ENCODE measurements at regions not wholly inside any gene's neighbourhood (a gene's known extent, or its start where the extent isn't known, plus 50 kb on each side); places are given as distances from the start of the nearest gene placed in this dataset.
A peak's percentile ranks its signal among the peaks of the same experiment; 100 is the strongest.

- DNase-seq: no peak
Observed at GRCh38 chr7:156474241-156474743, 166.3 kb upstream of the RNF32 start.

- peak; percentile 50 for DNase-seq
Observed at GRCh38 chr7:156473476-156474240, 166.9 kb upstream of the RNF32 start.

GRCh38 chr7:156472267-156472666, 168.3 kb upstream of the RNF32 start:
- no peak for DNase-seq

GRCh38 chr7:156470399-156471320, 169.9 kb upstream of the RNF32 start:
- no peak for DNase-seq

DNA sequence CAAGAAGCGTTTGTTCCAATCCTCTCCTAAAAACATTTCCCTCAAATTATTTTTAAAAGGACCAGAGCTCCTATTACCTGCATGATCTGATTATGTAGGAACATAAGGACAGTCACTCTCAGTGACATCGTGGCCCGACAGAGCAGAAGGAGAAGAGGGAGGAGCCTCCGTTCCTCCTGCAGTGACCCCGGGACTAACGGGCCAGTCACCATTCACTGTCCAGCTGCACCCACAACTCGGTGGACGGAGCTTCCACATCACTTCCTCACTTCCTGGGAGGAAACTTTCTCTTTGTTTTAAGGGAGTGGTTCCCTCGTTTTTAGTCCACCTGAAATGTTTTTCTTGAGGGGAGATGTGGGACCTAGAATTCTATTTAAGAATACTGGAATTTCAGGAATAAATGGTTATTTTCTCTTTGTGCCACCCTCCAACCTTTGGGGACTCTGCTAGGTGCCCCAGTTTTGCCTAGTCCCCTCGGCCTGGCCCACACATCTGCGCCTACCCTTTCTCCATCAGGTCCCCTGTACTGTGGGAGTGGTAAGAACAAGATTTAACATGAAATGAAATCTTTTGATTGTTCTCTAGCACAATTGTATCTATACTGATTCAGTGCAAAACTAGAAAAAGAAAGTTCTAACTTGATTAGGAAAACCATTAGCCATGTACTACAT, 173.5 kb upstream of the RNF32 start:
- no peak for DNase-seq

GRCh38 chr7:156466272-156466671, 174.3 kb upstream of the RNF32 start:
- DNase-seq: no peak

DNA sequence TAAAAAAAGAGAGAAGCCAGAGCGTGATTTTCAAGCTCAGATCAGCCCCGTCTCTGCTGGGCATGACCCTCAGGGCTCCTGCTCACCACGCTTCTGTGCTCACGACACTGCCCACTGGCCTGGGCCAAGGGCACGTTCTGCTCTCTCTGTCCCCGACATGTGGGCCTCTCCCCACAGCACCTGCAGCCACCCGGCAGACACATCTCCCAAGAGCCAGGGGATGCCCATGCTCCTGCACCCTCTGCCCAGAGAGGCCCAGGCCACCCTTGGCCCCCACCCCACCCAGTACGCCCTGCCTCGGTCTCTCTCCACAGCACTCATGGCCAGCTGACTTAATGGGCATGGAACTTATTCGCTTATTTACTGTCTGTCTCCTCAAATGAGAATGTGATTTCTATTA, 175.4 kb upstream of the RNF32 start:
- no peak for DNase-seq

GRCh38 chr7:156464339-156464738, 176.2 kb upstream of the RNF32 start:
- DNase-seq: no peak

DNA sequence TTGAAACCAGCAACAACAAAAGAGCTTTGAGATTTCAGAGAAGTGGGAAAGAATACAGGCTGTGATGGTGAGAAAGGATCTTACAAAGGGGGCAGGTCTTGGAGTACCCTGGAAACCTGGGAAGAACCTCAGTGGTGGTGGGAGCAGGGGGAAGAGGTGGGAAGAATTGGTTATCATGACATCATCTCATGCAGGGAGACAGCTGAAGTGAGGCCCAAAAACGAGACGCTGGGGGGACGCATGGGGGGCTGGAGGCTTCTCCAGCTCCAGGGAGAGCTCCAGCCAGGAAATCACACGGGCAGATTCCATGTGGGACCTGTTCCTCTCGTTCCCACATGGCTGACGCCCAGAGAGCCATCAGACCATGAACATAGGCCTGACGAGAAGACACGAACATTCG, 177.3 kb upstream of the RNF32 start:
- no peak for DNase-seq

GRCh38 chr7:156461881-156462665, 178.5 kb upstream of the RNF32 start:
- no peak for DNase-seq

GRCh38 chr7:156460858-156461627, 179.5 kb upstream of the RNF32 start:
- DNase-seq: no peak

GRCh38 chr7:156459582-156459981, 181.0 kb upstream of the RNF32 start:
- DNase-seq: no peak

DNA sequence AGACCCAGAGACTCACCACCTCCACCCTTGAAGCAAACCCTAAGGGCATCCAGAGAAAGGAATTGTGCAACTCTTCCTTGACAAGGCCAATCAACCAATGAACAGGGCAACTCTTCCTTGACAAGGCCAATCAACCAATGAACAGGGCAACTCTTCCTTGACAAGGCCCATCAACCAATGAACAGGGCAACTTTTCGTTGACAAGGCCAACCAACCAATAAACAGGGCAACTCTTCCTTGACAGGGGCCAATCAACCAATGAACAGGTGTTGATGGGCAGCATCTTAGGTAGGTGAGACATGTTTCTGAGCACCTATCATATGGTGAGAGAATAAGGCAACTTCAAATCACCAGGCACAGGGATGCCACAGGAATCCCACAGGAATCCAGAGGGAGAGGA, 181.5 kb upstream of the RNF32 start:
- DNase-seq: no peak

GRCh38 chr7:156458011-156458410, 182.6 kb upstream of the RNF32 start:
- no peak for DNase-seq

DNA sequence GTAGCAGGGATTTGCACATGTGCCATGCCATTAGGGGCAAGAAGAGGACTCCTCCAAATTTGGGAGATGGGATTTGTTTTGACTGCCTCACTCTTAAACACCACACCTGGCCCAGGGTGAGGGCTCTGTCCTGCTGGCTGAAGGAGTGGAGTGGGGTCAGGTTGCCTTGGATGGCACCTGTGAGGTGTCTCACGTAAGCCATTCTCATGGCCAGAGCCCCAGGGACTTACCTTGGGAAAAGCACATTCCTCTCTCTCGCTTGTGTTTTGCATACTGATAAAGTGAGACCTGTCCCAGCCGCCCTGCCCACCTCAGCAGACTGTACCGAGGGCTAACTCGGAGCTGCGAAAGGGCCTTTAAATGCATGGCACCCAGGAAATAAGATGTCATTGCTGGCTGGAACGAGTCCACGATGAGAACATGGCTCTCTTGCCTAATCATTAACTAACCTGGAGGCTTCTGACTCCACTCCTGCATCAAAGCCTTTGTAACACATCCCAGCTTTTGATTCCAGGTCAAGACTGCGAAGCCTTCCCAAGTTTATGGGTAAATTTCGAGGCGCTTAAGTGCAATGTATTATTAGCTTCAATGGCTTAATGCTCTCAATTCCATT, 184.0 kb upstream of the RNF32 start:
- no peak for DNase-seq

DNA sequence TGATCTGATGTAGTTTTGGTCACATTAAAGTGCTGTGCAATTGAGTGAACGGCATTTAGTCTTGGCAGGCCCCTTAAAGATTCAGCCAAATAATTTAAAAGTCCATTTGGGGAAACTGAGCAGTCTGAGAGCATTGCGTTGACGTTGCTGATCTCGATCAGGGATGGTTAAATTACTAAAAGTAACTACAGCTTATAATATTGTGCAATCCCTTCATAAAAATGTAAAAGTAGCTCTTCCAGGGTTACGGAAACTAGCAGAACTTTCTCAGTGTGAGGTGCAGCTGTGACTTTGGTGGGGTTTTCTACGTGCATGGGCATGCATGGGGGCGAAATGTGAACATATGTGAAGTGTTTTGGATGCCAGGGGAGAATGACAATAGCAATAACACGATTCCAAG, 184.5 kb upstream of the RNF32 start:
- no peak for DNase-seq

GRCh38 chr7:156450473-156450872, 190.1 kb upstream of the RNF32 start:
- no peak for DNase-seq

DNA sequence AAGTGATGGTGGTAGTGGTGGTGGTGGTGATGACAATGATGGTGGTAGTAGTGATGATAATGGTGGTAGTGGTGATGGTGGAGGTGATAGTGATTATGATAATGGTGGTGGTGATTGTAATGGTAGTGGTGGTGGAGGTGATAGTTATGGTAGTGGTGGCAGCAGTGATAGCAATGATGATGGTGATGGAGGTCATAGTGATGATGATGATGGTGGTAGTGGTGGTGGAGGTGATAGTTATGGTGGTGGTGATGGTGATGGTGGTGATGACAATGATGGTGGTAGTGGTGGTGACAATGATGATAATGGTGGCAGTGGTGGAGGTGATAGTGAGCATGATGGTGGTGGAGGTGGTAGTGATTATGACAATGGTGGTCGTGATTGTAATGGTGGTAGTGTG, 191.7 kb upstream of the RNF32 start:
- no peak for DNase-seq

DNA sequence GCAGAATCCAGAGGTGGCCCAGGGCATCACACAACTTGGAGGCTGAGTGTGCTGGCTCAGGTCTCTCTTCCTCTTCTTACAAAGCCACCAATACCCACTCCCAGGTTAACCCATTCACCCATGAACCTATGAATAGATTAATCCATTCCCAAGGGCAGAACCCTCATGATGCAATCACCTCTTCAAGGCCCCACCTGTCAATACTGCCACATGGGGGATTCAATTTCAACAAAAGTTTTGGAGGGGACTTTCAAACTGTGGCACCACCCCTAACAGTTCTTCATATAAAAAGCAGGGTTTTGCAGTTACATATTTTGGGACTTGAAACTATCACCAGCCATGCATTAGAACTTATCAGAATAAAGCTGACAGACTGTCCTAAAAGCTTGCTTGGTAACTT, 193.6 kb upstream of the RNF32 start:
- no peak for DNase-seq

DNA sequence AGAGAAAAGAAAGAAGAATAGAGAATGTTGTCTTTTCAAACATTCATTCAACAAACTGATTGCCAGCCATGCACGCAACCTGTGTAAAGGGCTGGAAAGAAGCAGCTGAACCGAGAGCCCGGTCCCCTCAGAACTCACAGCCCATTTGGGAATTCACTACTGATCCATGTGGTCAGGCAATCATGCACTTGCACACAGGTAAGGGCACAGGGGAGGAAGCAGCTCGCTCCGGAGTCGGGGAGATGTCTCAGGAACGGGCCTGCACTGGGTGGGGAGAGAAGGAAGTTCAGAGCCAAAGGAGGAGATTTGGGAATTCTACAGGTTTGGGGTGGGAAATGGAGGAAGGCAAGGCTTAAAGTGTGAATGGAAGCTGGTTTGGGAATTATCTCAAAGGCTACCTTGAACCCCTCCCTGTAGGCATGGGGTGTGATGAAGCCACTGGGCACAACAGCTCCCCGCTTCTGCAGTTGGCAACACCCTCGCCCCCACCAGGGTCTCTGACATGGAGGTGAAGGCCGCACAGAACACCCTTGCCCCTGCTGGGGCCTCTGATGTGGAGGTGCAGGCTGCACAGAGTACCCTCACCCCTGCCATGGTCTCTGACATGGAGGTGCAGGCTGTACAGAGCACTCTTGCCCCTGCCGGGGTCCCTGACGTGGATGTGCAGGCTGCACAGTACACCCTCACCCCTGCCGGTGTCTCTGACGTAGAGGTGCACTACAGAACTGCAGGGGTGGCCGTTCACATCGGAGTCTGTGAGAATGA, 194.4 kb upstream of the RNF32 start:
- no peak for DNase-seq

GRCh38 chr7:156442516-156442915, 198.1 kb upstream of the RNF32 start:
- no peak for DNase-seq
